Left lung (tissue), 4 donors: ENCODE measurements at regions not wholly inside any gene's neighbourhood (a gene's known extent, or its start where the extent isn't known, plus 50 kb on each side); places are given as distances from the start of the nearest gene placed in this dataset.
A peak's percentile ranks its signal among the peaks of the same experiment; 100 is the strongest.

Source experiments
- ATAC-seq: fragments of 200-7000 bp; cut with Tn5 transposase; one replicate; pipeline ENCODE4 v1.9.1; 2020; ENCODE audit warnings: moderate library complexity
- DNase-seq, 4 donors: peaks; one replicate each; pipeline ENCODE4 v3.0.0-alpha.2; 2013 to 2020
- H3K27ac ChIP-seq, 2 donors: fragments of 200-600 bp; sonication (generic) in 1 of 2; one replicate each; pipeline versions ENCODE4 v1.5.0 to v1.8.0; 2020 to 2021
- H3K27me3 ChIP-seq, 2 donors: fragments of 200-600 bp; sonication (generic) in 1 of 2; one replicate each; pipeline versions ENCODE4 v1.5.0 to v1.8.0; 2020 to 2021
- H3K36me3 ChIP-seq, 2 donors: fragments of 200-600 bp; sonication (generic) in 1 of 2; one replicate each; pipeline versions ENCODE4 v1.5.0 to v1.8.0; 2020 to 2021
- H3K4me1 ChIP-seq, 2 donors: fragments of 200-600 bp; one replicate each; pipeline ENCODE4 v1.8.0; 2021
- H3K4me3 ChIP-seq, 2 donors: fragments of 200-600 bp; sonication (generic) in 1 of 2; one replicate each; pipeline versions ENCODE4 v1.5.0 to v1.8.0; 2020 to 2021; ENCODE audit warnings: mild to moderate bottlenecking in 1 of 2
- H3K9me3 ChIP-seq, 2 donors: fragments of 200-600 bp; sonication (generic) in 1 of 2; one replicate each; pipeline versions ENCODE4 v1.5.0 to v1.8.0; 2020 to 2021
- intact Hi-C, 2 donors: fragments of 100-400 bp; cut with DNase I; formaldehyde crosslinking; loops; one replicate each; pipeline versions ENCODE4 v1.11.2 to v1.14.2; 2022
- TF ChIP-seq, protein P1 (sequence below), 2 donors: fragments of 200-600 bp; sonication (generic) in 1 of 2; IDR thresholded peaks; one replicate each; pipeline versions ENCODE4 v1.5.0 to v1.8.0; 2021; ENCODE audit warnings: antibody characterized with exemption in 2 of 2
- donor health status: DM: no; HTN: yes; CAD: no.
- donor health status: DM: no; HTN: no; CAD: no.

DNA sequence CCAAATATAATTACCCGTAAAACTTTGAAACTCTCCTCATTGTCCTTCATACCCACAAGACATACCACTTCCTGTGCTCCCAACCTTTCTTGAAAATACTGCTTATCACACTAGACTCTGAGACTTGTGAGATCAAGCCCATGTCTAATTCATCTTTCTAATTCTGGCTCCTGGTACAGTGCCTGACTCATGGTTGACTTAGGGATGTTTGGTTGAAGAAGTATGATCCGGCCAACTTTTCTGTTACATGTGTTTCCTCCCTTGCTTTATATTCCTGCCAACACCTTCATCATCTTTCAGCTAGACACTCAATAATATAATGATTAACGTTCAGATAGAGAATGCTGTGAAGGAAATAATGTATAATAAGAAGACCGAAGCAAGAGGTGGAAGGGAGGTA, 58.2 kb downstream of the MEX3B start:
- Histone ChIP-seq H3K9me3 (peaks cover 0 to 11% of the 10 kb centered on the region in 2 donors), H3K36me3 (no peaks in the 10 kb centered on the region), H3K4me3 (no peak overlapping the region), H3K4me1 (no peaks in the 10 kb centered on the region), H3K27me3 (no peaks in the 10 kb centered on the region), H3K27ac (no peak overlapping the region)
- ATAC-seq (no peak), DNase-seq (no peak)
- TF ChIP-seq, protein P1, sequence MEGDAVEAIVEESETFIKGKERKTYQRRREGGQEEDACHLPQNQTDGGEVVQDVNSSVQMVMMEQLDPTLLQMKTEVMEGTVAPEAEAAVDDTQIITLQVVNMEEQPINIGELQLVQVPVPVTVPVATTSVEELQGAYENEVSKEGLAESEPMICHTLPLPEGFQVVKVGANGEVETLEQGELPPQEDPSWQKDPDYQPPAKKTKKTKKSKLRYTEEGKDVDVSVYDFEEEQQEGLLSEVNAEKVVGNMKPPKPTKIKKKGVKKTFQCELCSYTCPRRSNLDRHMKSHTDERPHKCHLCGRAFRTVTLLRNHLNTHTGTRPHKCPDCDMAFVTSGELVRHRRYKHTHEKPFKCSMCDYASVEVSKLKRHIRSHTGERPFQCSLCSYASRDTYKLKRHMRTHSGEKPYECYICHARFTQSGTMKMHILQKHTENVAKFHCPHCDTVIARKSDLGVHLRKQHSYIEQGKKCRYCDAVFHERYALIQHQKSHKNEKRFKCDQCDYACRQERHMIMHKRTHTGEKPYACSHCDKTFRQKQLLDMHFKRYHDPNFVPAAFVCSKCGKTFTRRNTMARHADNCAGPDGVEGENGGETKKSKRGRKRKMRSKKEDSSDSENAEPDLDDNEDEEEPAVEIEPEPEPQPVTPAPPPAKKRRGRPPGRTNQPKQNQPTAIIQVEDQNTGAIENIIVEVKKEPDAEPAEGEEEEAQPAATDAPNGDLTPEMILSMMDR (IDR thresholded peaks at IDR 0.05): no peak
- intact Hi-C loops: no loop called here

DNA sequence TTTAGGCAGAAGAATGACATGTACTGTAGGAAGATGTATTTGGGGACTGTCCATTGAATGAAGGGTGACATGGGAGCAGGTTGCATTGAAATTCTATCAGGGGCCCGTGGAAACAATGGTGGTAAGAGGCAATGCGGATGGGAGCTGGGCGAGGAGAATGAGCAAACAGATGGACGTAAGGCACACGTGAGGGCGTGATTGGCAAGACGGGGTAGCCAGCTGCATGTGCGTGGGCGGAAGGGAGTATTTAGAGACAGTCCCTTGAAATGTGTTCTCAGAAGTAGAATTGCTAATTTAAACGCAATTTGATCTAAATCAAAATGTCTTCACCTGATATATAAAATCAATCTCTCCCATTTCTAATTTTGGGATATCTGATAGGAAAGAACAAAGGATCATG, 62.3 kb downstream of the MEX3B start:
- TF ChIP-seq, protein P1 (IDR thresholded peaks at IDR 0.05): no peak
- H3K27ac ChIP-seq: no peak overlapping the region
- no peaks in the 10 kb centered on the region for H3K27me3 ChIP-seq
- intact Hi-C loops: no loop called here
- peaks cover 0 to 4% of the 10 kb centered on the region in 2 donors for H3K9me3 ChIP-seq
- H3K4me3 ChIP-seq: no peak overlapping the region
- no peak for ATAC-seq
- no peaks in the 10 kb centered on the region for H3K4me1 ChIP-seq
- H3K36me3 ChIP-seq: no peaks in the 10 kb centered on the region
- DNase-seq: no peak

DNA sequence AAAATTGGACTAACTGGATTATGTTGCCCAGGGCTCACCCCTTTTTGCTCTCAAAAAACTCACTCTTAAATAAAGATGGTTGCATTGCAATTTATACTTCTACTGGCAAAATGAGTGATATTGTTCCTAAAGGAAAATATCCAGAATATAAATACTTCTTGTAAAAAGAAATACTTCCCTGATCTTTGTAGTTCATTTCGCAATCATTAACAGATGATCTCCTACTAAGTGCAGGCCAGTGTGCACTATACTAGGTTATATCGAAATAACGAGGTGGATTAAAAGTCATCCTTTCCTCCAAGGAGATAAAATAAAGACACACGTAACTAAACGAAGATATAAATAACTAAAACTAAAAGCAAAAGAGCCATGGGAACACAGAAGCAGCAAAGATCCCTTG, 63.0 kb downstream of the MEX3B start:
- ATAC-seq: no peak
- H3K9me3 ChIP-seq: peaks cover 0 to 11% of the 10 kb centered on the region in 2 donors

DNA sequence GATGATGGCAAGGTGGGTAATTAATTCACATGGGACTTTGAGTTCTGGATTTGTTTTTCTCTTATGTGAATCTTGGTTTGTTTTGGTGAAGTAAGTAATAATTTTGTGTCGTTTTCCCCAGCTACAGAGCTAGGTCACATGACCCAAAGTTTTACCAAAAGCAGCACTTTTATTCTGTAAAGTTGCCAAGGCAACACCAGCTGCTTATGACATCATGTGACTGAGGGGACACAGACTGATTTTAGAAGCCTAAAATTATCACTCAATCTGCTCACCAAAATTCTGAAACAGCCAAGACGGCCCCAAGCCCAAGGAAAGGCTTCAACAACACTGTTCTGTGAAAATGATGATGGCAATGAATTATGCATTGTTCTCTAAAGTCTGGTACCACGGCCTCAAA, 63.9 kb downstream of the MEX3B start:
- intact Hi-C loops: no loop called here

More for the DNA sequence above, 63.0 kb downstream of the MEX3B start:
- H3K27me3 ChIP-seq: no peaks in the 10 kb centered on the region
- no peaks in the 10 kb centered on the region for H3K36me3 ChIP-seq
- TF ChIP-seq, protein P1 (IDR thresholded peaks at IDR 0.05): no peak
- no peak overlapping the region for H3K4me3 ChIP-seq
- no peaks in the 10 kb centered on the region for H3K4me1 ChIP-seq
- no peak overlapping the region for H3K27ac ChIP-seq
- intact Hi-C loops: no loop called here
- DNase-seq: no peak

DNA sequence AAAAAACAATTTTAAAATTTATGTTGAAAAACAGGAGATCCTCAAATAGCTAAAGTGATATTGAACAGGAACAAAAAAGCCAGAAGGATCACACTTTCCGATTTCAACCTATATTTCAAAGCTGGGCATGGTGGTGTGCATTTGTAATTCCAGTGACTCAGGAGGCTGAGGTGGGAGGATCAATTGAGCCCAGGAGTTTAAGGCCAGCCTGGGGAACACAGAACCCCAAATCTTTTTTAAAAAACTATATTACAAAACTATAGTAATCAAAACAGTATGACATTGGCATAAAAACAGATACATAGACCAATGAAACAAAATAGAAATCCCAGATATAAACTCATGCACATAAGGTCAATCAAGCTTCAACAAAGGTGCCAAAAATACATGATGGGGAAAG, 68.4 kb downstream of the MEX3B start:
- ATAC-seq (no peak), DNase-seq (no peak)
- Histone ChIP-seq H3K27me3 (no peaks in the 10 kb centered on the region), H3K9me3 (peaks cover 0 to 31% of the 10 kb centered on the region in 2 donors), H3K27ac (no peak overlapping the region), H3K4me1 (no peaks in the 10 kb centered on the region), H3K4me3 (no peak overlapping the region), H3K36me3 (no peaks in the 10 kb centered on the region)
- intact Hi-C loops: no loop called here
- TF ChIP-seq, protein P1 (IDR thresholded peaks at IDR 0.05): no peak

More for the DNA sequence above, 63.9 kb downstream of the MEX3B start:
- DNase-seq: peak in 2 of 4 donors; percentile 4 to 22
- H3K27ac ChIP-seq: no peak overlapping the region
- peaks cover 0 to 20% of the 10 kb centered on the region in 2 donors for H3K9me3 ChIP-seq
- H3K36me3 ChIP-seq: no peaks in the 10 kb centered on the region
- H3K27me3 ChIP-seq: no peaks in the 10 kb centered on the region
- no peak overlapping the region for H3K4me3 ChIP-seq
- TF ChIP-seq, protein P1 (IDR thresholded peaks at IDR 0.05): no peak
- no peaks in the 10 kb centered on the region for H3K4me1 ChIP-seq
- no peak for ATAC-seq
